HepG2 (cell line): ENCODE measurements at regions not wholly inside any gene's neighbourhood (a gene's known extent, or its start where the extent isn't known, plus 50 kb on each side); places are given as distances from the start of the nearest gene placed in this dataset.
A peak's percentile ranks its signal among the peaks of the same experiment; 100 is the strongest.

Experiments used
- ATAC-seq: fragments of 200-7000 bp; cut with Tn5 transposase; 3 replicates; pipeline ENCODE4 v1.9.1; 2020; ENCODE audit warnings: mild to moderate bottlenecking, moderate library complexity
- BruUV-seq: library from RNA; stranded (reverse); fragments of 400-500 nt; replicated peaks from 2 replicates; lab custom pipeline; 2021; lab: Mats Ljungman, UMichigan
- CTCF ChIA-PET: fragments of 300-600 bp; formaldehyde crosslinking; extraction: SDS; loops from one replicate; lab custom pipeline; 2021; ENCODE audit warnings: low total read pairs, inconsistent platforms, low intra/inter-chr PET ratio; lab: Yijun Ruan, JAX
- POLR2A ChIA-PET: fragments of 350-600 bp; sonication (Branson Sonifier 250); formaldehyde crosslinking; loops from one replicate; lab custom pipeline; 2020; ENCODE audit warnings: antibody characterized with exemption, inconsistent platforms; lab: Yijun Ruan, JAX
- DNase-seq: peaks from one replicate; pipeline ENCODE4 v3.0.0-alpha.2; 2015; ENCODE audit warnings: low spot score
- FAIRE-seq: peaks from 3 replicates; lab custom pipeline; 2011; peaks lifted over from hg19 to GRCh38; lab: Jason Lieb, UNC
- H2AFZ ChIP-seq: one replicate; pipeline ENCODE4 v1.6.1; 2011; ENCODE audit warnings: low read length, inconsistent platforms
- H3K27ac ChIP-seq: fragments of 300-600 bp; 3 replicates; pipeline ENCODE4 v1.8.0; 2011; ENCODE audit warnings: mixed run types, mild to moderate bottlenecking, mixed read lengths, low read length, inconsistent platforms; ENCODE audit not compliant: insufficient read depth; ENCODE audit errors: extremely low read length
- H3K27me3 ChIP-seq, 2 experiments: fragments of 200-600 bp in 1 of 2; 2 replicates in 1 of 2; 3 replicates in 1 of 2; pipeline versions ENCODE4 v1.6.0 to v1.8.0; 2011; ENCODE audit warnings: low read length in 2 of 2, mild to moderate bottlenecking in 2 of 2, moderate library complexity in 2 of 2, inconsistent platforms in 1 of 2; ENCODE audit not compliant: insufficient read depth in 2 of 2, control insufficient read depth in 1 of 2
- H3K36me3 ChIP-seq, 2 experiments: fragments of 200-600 bp in 1 of 2; replicated peaks in 1 of 2; 2 replicates in 1 of 2; 3 replicates in 1 of 2; pipeline versions ENCODE4 v1.5.1 to v1.8.0; 2011; ENCODE audit warnings: low read length in 2 of 2, inconsistent platforms in 1 of 2; ENCODE audit not compliant: insufficient read depth in 2 of 2, control insufficient read depth in 1 of 2
- H3K4me1 ChIP-seq: 2 replicates; pipeline ENCODE4 v1.5.1; 2012; ENCODE audit warnings: low read length, inconsistent platforms; ENCODE audit not compliant: insufficient read depth
- H3K4me2 ChIP-seq: 2 replicates; pipeline ENCODE4 v1.6.0; 2011; ENCODE audit warnings: low read depth, low read length, inconsistent platforms
- H3K4me3 ChIP-seq, 3 experiments: fragments of 200-600 bp in 1 of 3; sonication (generic), shearing (Covaris generic) in 1 of 3; replicated peaks in 1 of 3; 2 replicates each; pipeline ENCODE4 v1.5.1; 2011 to 2016; ENCODE audit warnings: low read length in 3 of 3, inconsistent platforms in 2 of 3, low read depth in 2 of 3, mild to moderate bottlenecking in 2 of 3, control low read depth in 1 of 3, mixed read lengths in 1 of 3; ENCODE audit not compliant: insufficient read depth in 1 of 3
- H3K79me2 ChIP-seq: one replicate; pipeline ENCODE4 v1.6.1; 2011; ENCODE audit warnings: low read length, inconsistent platforms; ENCODE audit not compliant: insufficient read depth
- H3K9ac ChIP-seq: 2 replicates; pipeline ENCODE4 v1.6.0; 2011; ENCODE audit warnings: mild to moderate bottlenecking, low read depth, low read length, inconsistent platforms; ENCODE audit not compliant: insufficient read depth
- H3K9me3 ChIP-seq: 2 replicates; pipeline ENCODE4 v1.5.1; 2012; ENCODE audit warnings: mild to moderate bottlenecking, low read length
- H4K20me1 ChIP-seq: 2 replicates; pipeline ENCODE4 v1.6.0; 2011; ENCODE audit warnings: inconsistent platforms, mild to moderate bottlenecking, low read length, moderate library complexity; ENCODE audit not compliant: insufficient read depth
- CTCF ChIP-seq: sonication (generic); formaldehyde crosslinking; IDR thresholded peaks from 2 replicates; pipeline ENCODE4 v1.5.0; 2020; ENCODE audit warnings: mild to moderate bottlenecking, missing genetic modification reagents, moderate library complexity
- ELF4 ChIP-seq: sonication (generic); formaldehyde crosslinking; IDR thresholded peaks from 2 replicates; pipeline ENCODE4 v1.5.0; 2020; ENCODE audit warnings: missing genetic modification reagents, mild to moderate bottlenecking, moderate library complexity, borderline replicate concordance
- FIP1L1 ChIP-seq: fragments of 200-400 bp; formaldehyde crosslinking; IDR thresholded peaks from 2 replicates; pipeline ENCODE4 v1.6.1; 2018; ENCODE audit warnings: low read depth, mild to moderate bottlenecking, low read length, moderate library complexity, borderline replicate concordance; ENCODE audit not compliant: insufficient read depth
- HIVEP1 ChIP-seq: sonication (generic); formaldehyde crosslinking; IDR thresholded peaks from 2 replicates; pipeline ENCODE4 v1.4.0; 2020; ENCODE audit warnings: mild to moderate bottlenecking, missing genetic modification reagents
- MAFF ChIP-seq: IDR thresholded peaks from 2 replicates; pipeline ENCODE4 v1.6.1; 2011; ENCODE audit warnings: low read depth, low read length, improper control_type of control experiment
- STAG1 ChIP-seq: sonication (generic); formaldehyde crosslinking; IDR thresholded peaks from 2 replicates; pipeline ENCODE4 v1.4.0; 2020; ENCODE audit warnings: missing genetic modification reagents
- TBX3 ChIP-seq: fragments of 450-650 bp; IDR thresholded peaks from 2 replicates; pipeline ENCODE4 v1.6.1; 2017; ENCODE audit warnings: antibody characterized with exemption, mild to moderate bottlenecking, inconsistent platforms, borderline replicate concordance
- XBP1 ChIP-seq: sonication (generic); formaldehyde crosslinking; IDR thresholded peaks from 2 replicates; pipeline ENCODE4 v1.5.0; 2020; ENCODE audit warnings: missing genetic modification reagents
- ZNF451 ChIP-seq: sonication (generic); formaldehyde crosslinking; IDR thresholded peaks from 2 replicates; pipeline ENCODE4 v1.5.0; 2020; ENCODE audit warnings: mild to moderate bottlenecking, missing genetic modification reagents
- WGBS: methylation state at CpG from one replicate; pipeline ENCODE4 v1.1.6; 2017; ENCODE audit warnings: low lambda C conversion rate; 5-methylcytosine and 5-hydroxymethylcytosine counted together
- in situ Hi-C: cut with HindIII; loops from 2 replicates; pipeline ENCODE4 v1.10.0; 2017; ENCODE audit warnings: low pct_unique_long_range_greater_than_20kb; ENCODE audit not compliant: extremely low pct_ligation_motif_present
- intact Hi-C: fragments of 100-400 bp; cut with micrococcal nuclease; formaldehyde crosslinking; loops from one replicate; pipeline ENCODE4 v1.10.0; 2022; ENCODE audit not compliant: unreplicated experiment
- TF ChIP-seq, protein P1 (sequence below): IDR thresholded peaks from 2 replicates; pipeline ENCODE4 v1.6.1; 2016; ENCODE audit warnings: low read depth, borderline replicate concordance
- TF ChIP-seq, protein P2 (sequence below): IDR thresholded peaks from 2 replicates; pipeline ENCODE4 v1.6.1; 2016
- TF ChIP-seq, protein P3 (sequence below): sonication (generic); formaldehyde crosslinking; IDR thresholded peaks from 2 replicates; pipeline ENCODE4 v1.5.0; 2020; ENCODE audit warnings: mild to moderate bottlenecking, missing genetic modification reagents, borderline replicate concordance

GRCh38 chr2:83782122-83782521, 677.0 kb downstream of the SUCLG1 start:
- H3K27ac ChIP-seq: no peak overlapping the region
- BruUV-seq: no TSS peak
- no peaks in the 10 kb centered on the region for H3K36me3 ChIP-seq
- no peaks in the 10 kb centered on the region for H3K4me1 ChIP-seq
- no peak overlapping the region for H3K4me3 ChIP-seq
- no peak for DNase-seq
- in situ Hi-C loops: no loop called here
- no peaks in the 10 kb centered on the region for H4K20me1 ChIP-seq
- FAIRE-seq: no peak
- H3K9ac ChIP-seq: no peak overlapping the region
- TF ChIP-seq CTCF: peak; percentile 42
- TF ChIP-seq STAG1 (CRISPR knock-in tag): peak; percentile 48
- no peak for TF ChIP-seq TBX3
- TF ChIP-seq, protein P1, sequence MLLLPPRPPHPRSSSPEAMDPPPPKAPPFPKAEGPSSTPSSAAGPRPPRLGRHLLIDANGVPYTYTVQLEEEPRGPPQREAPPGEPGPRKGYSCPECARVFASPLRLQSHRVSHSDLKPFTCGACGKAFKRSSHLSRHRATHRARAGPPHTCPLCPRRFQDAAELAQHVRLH: no peak
- TF ChIP-seq, all 625 proteins: peak for 2
- Histone ChIP-seq H3K4me2 (no peak overlapping the region), H3K79me2 (no peaks in the 10 kb centered on the region), H2AFZ (no peak overlapping the region), H3K9me3 (peaks cover 35% of the 10 kb centered on the region; the same call in 1 of the 2 replicates), H3K27me3 (no peaks in the 10 kb centered on the region)
- ATAC-seq: no peak
- POLR2A ChIA-PET: no interaction called here
- intact Hi-C loops: loop anchor here (5.0 kb wide), 1 partner anchor 530 kb away; no protein-coding TSS in a partner anchor
- CTCF ChIA-PET: interaction anchor here (0.7 kb wide), 1 partner anchor 533 kb away, joined by 3 read pairs; no protein-coding TSS in a partner anchor
- 11% methylated on average over 4 of the region's 4 CpGs for WGBS

DNA sequence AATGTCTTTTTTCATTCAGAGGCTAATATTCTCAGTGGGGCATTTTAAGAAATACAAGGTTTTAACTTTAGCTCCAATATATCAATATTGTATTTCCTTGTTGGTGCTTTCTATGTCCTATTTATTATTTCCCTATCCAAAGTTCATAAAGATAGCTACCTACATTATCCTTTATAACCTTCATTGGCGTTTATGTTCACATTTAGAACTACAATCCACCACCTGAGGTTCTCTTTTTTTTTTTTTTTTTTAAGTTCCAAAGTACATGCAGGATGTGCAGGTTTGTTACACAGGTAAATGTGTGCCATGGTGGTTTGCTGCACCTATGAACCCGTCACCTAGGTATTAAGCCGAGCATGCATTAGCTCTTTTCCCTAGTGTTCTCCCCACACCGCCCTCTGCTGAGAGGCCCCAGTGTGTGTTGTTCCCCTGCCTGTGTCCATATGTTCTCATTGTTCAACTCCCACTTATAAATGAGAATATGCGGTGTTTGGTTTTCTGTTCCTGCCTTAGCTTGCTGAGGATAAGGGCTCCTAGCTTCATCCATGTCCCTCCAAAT, 694.6 kb downstream of the SUCLG1 start:
- in situ Hi-C loops: no loop called here
- no peak overlapping the region for H3K9ac ChIP-seq
- H4K20me1 ChIP-seq: no peaks in the 10 kb centered on the region
- no peaks in the 10 kb centered on the region for H3K27me3 ChIP-seq
- POLR2A ChIA-PET: no interaction called here
- no peak overlapping the region for H3K27ac ChIP-seq
- BruUV-seq: no TSS peak
- no peaks in the 10 kb centered on the region for H3K4me1 ChIP-seq
- no peak for FAIRE-seq
- no peaks in the 10 kb centered on the region for H3K79me2 ChIP-seq
- 19% methylated on average over 5 of the region's 5 CpGs for WGBS
- CTCF ChIA-PET: no interaction called here
- no peak overlapping the region for H3K4me3 ChIP-seq
- no peak for TF ChIP-seq FIP1L1
- no peak for TF ChIP-seq MAFF
- TF ChIP-seq XBP1 (CRISPR knock-in tag): no peak
- TF ChIP-seq, protein P2, sequence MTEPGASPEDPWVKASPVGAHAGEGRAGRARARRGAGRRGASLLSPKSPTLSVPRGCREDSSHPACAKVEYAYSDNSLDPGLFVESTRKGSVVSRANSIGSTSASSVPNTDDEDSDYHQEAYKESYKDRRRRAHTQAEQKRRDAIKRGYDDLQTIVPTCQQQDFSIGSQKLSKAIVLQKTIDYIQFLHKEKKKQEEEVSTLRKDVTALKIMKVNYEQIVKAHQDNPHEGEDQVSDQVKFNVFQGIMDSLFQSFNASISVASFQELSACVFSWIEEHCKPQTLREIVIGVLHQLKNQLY (CRISPR knock-in tag): no peak
- no peak for TF ChIP-seq ELF4 (CRISPR knock-in tag)
- no peak for TF ChIP-seq ZNF451 (CRISPR knock-in tag)
- no peak for TF ChIP-seq HIVEP1 (CRISPR knock-in tag)
- TF ChIP-seq, protein P3, sequence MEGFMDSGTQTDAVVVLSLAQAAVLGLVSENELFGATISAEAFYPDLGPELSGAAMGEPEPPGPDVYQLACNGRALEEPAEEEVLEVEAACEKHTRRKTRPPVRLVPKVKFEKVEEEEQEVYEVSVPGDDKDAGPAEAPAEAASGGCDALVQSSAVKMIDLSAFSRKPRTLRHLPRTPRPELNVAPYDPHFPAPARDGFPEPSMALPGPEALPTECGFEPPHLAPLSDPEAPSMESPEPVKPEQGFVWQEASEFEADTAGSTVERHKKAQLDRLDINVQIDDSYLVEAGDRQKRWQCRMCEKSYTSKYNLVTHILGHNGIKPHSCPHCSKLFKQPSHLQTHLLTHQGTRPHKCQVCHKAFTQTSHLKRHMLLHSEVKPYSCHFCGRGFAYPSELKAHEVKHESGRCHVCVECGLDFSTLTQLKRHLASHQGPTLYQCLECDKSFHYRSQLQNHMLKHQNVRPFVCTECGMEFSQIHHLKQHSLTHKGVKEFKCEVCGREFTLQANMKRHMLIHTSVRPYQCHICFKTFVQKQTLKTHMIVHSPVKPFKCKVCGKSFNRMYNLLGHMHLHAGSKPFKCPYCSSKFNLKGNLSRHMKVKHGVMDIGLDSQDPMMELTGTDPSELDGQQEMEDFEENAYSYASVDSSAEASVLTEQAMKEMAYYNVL: no peak
- H3K9me3 ChIP-seq: peaks cover 78% of the 10 kb centered on the region
- intact Hi-C loops: no loop called here
- DNase-seq: no peak
- H3K36me3 ChIP-seq: no peaks in the 10 kb centered on the region
- H3K4me2 ChIP-seq: no peak overlapping the region
- no peak overlapping the region for H2AFZ ChIP-seq
- ATAC-seq: no peak
